DMS153 treated with DMSO at 0.1 percent for 48 hours (cell line): ENCODE measurements at regions not wholly inside any gene's neighbourhood (a gene's known extent, or its start where the extent isn't known, plus 50 kb on each side); places are given as distances from the start of the nearest gene placed in this dataset.

Experiments used
- DNase-seq: peaks from one replicate; lab custom pipeline; 2025; ENCODE audit not compliant: unreplicated experiment; lab: John Stamatoyannopoulos, UW

GRCh38 chr13:78028960-78029359, 110.3 kb upstream of the EDNRB start:
- no peak for DNase-seq

- DNase-seq = no peak
Measured at GRCh38 chr13:78024996-78025395, 106.4 kb upstream of the EDNRB start.

- DNase-seq = peak; percentile 32
Measured at GRCh38 chr13:78022164-78022877, 103.7 kb upstream of the EDNRB start.

DNA sequence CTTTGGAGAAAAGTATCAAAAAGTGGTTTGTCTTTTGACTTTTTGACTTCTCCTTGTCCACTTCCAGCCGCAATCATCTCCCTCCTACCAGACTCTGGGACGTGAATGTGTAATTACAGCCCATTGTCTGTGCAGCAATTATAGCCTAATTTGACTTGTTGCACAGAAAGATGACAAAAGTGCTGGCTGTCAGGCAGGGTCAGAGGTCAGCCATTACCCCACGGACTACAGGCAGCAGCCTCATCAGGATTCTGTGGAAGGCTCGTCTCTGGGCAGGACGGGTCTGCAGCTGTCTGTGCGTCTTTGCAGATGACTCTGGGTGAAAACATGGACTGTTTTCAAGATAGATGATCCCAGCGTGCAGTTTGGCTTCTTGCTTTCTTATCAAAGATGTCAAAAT, 102.2 kb upstream of the EDNRB start:
- DNase-seq = no peak

- DNase-seq = no peak
Measured at GRCh38 chr13:78015782-78016181, 97.2 kb upstream of the EDNRB start.

GRCh38 chr13:78012046-78012445, 93.4 kb upstream of the EDNRB start:
- no peak for DNase-seq

- DNase-seq = no peak
Measured at GRCh38 chr13:78004821-78005220, 86.2 kb upstream of the EDNRB start.

DNA sequence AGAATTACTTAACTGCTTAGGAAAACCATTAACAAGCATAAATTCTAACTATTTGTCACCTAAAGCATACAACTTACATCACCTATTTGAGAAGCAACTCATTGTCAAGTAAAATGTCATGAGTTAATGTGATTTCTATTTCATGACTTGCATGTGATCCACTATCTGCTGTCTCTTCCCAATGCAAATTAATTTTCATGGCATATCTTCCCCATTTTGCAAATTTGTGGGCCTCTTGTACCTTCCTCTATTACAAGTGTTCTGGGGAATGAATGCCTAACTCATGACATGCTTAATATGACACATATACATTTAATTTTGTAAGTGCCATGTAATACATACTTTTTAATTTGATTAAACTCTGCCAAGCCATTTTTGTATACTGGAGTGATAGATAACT, 81.1 kb upstream of the EDNRB start:
- DNase-seq = no peak

DNA sequence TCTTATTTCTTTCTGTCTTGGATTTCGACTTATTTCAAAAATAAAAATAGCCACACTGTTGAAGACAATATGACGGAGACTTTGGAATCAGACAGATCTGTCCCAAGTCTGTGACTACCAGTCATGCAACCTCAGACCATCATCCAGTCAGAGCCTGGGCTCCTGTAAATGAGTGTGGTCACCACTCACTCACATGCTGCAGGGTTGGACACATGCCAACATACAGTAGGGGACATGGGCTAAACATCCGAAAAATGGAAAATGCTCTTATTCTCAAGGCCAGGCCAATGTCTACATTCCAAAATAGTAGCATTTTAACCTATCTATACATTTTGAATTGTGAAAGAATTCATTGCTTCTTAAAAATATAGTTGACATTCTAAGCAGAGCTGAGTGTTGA, 75.5 kb upstream of the EDNRB start:
- DNase-seq = no peak

DNA sequence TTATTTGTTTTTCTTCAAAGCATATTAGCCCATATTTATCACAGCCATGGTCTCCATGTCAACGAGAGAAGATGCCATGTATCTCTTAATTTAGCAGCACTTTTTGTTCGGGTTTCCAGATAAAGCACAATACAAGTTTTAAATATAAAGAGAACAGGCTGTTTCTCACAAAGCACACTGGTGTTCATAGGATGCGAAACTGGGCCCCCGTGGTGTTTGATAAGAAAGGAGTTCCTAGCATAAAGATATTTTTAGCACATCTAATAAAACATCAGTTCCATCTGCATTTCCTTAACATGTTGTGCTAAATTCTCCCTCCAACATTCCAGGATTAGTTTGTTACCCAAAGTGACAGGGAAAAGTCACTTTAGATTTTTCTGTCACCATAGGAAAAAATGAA, 72.4 kb upstream of the EDNRB start:
- DNase-seq = no peak

- no peak for DNase-seq
Measured at GRCh38 chr13:77989281-77989680, 70.7 kb upstream of the EDNRB start.

DNA sequence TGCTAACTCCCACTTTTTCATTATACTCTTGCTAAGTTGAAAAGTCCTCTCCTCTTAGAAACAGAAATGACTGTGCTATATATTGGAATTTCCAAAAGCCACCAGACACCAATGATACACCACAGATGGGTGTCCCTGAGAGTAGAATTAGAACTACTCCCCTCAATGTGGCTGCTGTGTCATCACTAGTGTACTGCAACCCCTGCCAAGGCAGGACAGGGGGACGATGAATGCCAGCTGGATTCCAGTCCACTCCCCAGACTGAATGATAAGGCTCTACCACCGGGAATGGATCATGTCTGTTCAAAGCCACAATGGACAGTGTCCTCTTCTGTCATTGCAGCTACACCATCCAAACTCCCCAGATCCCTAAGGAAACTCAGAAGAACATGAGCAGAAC, 69.7 kb upstream of the EDNRB start:
- DNase-seq = no peak

DNA sequence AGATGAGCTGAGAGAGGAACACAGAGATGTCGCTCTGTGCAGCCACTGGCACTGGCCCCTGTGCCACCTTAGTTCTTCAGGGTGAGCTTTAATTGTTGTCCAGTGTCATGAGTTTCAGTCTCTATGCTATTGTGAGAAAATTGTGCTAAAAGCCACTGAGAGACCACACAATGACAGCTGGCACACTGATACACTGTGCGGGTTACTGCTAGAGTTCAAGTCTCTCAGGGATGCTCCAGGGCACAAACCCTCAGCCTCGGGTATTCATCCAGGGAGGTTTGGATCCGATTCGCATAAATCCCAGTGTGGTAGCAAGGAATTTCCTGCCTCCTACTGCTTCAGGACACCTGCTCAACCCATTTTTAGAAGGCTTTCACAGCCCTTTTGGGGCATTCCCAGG, 68.1 kb upstream of the EDNRB start:
- DNase-seq = no peak

- no peak for DNase-seq
Measured at GRCh38 chr13:77985866-77986636, 67.4 kb upstream of the EDNRB start.

DNA sequence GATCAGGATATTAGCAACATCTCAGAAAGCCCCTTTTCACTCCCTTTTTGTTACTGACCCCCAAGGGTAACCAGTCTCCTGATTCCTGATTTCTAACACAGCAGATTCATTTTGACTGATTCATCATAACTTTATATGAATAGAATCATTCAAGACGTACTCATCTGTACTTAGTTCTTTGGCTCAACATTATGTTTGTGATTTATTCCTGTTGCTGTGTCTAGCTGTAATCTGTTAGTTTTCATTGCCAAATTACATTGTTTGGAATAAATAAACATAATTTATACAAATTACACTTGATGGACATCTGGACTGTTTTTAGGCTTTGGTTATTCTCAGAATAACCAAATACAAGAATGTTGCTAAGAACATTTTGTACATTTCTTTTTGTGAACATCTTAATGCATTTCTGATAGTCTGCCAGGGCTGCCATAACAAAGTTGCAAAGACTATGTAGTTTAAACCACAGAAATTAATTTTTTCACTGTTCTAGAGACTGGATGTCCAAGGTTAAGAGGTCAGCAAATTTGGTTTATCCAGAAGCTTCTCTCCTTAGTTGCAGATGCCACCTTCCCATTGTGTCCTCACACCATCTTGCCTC, 62.8 kb upstream of the EDNRB start:
- no peak for DNase-seq

DNA sequence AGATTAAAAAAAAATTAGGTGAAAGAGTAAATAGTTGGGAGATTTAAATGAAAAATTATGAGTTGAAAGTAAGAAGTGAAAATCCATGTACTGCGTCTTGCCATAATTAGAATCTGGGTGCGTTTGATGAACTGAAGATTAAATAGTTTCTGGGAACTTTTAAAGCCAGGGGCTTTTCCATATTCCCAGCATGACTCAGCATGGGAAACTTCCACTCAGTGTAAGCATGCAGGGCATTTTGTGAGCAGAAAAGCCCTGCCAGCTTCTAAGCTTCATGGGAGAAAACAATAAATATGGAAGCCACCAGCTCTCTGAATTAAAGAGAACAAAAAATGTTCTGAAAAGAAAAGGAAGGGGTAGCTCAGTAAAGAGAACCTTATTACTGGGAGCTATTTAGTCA, 62.0 kb upstream of the EDNRB start:
- DNase-seq = no peak

DNA sequence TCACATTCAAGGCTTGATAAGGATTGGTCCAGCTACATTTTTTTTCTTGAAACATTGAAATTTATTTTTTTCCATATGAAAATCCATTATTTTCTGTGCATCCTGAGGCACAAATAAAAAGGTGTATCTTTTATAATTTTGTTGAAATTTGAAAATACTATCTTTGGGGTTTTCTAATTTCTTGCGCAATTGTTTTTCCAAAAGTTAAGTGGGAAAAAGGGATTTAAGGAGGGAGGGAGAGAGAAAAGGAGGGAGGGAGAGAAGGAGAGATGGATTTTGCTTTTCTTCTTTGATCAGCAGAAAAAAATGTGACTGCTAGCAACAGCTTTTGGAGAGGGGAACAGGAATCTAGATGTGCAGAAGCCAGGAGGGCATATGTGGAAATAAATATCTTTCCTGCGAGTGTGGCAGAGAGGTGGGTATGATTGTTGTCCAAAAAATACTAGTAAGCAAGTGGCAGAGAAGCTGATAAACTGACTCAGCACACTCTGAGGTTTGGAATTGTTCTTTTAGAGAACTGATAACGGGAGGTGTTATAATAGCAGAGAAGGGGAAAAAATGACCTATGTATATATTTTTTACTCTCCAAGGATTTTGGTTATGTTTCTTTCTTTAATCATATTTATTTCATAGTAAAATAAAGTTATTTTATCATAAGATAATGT, 61.2 kb upstream of the EDNRB start:
- no peak for DNase-seq

GRCh38 chr13:77975358-77976042, 56.9 kb upstream of the EDNRB start:
- DNase-seq = no peak

DNA sequence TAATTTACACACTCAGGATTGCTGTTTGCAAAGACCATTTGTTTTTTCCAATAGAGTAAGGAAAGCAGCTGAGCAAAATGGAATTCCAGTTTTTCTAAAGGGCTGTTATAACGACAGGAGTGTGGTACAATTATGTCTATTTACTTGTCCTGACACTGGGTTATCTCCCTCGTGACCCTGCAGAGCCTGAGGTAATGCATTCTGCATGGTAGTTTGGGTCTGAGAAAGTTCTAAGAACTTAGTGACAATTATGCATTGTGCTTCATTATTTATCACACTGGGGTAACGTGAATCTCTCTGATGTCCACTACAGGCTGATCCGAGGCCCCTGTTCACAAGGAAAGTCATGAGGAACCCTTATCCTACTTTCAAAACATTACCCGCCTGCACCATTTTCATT, 50.7 kb upstream of the EDNRB start:
- DNase-seq = no peak
